NCI-H510A (cell line): ENCODE measurements at regions not wholly inside any gene's neighbourhood (a gene's known extent, or its start where the extent isn't known, plus 50 kb on each side); places are given as distances from the start of the nearest gene placed in this dataset.

Experiments
- DNase-seq: peaks from one replicate; lab custom pipeline; 2025; lab: John Stamatoyannopoulos, UW

DNA sequence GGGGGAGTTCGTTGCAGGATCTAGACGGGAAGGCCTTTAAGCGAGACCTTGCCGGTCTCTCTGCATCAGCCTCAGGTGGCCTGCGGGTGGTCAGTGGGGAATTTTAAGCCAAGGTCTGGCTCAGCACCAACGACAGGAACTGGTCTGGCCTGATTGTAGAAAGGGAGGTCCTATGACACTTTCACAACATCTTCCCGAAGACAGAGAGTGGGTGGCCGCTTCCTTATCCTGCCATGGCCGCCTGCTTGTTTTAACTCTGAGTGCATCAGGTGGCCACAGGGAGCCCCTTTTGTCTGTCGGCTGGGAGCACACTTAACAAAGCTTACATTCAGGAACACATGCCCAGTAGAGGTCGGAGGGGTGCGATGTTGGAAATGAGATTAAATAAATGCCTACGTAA lies 363.7 kb upstream of the MYT1L start:
- no peak for DNase-seq

DNA sequence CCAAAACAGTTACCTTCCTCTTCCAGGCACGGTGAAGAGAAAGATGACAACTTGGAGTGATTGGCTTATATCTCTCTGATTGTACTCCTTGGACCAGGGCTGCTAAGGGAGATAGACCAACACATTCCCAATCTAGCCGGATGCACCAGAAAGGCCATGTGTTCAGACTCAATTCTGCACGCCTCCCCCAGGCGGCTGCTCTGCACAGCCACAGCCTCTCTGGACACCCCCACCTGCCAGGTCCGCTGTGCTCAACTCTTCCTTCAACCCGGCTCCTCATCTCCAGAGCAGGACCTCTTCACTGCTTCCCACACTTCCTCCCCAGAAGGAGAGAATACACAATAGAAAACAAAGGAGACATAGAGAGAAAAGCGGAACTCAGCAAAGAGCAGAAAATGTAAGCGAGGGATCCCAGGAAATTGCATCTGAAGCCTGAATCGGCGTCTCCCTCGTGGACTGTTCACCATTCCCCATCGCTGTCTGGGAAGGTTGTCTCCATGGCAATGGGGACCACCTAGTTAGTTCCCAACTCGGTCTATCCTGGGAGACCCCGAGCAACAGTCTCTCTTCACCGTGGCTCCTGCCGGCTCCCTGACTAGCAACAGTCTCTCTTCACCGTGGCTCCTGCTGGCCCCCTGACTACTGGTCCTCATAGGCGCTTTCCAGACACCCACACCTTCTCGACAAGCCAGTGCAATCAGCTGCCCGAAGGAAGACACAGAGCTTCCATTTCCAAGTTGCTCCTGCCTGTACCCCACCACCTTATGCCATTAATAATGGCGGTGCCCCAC lies 361.7 kb upstream of the MYT1L start:
- no peak for DNase-seq

DNA sequence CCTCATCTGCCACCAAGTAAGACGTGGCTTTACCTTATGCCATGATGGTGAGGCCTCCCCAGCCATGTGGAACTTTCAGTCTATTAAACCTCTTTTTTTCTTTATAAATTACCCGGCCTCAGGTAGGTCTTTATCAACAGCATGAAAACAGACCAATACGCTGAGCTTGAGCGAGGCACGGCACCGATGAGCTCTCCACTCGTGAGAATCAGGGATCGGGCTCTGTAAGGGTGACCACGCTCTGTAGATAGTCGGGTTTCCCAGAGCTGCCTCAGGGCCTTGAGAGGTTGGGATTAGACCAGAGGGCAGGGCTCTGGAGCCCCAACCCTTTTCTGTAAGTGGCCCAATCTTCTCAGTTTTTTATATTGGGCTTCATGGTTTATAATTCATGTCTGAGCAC lies 360.3 kb upstream of the MYT1L start:
- DNase-seq, result no peak

- DNase-seq, result no peak
Measured at GRCh38 chr2:2690985-2691384, 359.9 kb upstream of the MYT1L start.

DNA sequence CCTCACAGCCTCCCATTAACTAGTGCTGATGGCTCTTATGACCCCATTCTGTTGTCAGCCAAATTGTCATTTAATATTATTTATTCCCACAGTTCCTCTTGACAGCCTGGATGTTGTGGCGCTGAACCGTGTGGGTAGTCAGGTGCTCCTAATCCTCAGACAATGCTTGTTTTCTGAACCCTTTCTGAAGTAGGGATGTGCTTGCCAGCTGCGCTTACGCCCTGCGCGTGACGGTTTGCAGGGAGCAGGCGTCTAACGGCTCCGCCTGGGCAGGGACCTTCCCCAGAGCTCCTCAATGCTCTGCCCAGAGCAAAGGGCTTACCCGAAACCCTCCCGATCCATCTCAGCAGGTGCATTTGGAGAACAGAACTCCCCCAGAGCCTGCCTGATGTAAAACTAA lies 358.2 kb upstream of the MYT1L start:
- DNase-seq, result peak; percentile 46

GRCh38 chr2:2688254-2688653 lies 357.2 kb upstream of the MYT1L start:
- DNase-seq, result no peak

- no peak for DNase-seq
Measured at GRCh38 chr2:2687745-2688144, 356.7 kb upstream of the MYT1L start.

DNA sequence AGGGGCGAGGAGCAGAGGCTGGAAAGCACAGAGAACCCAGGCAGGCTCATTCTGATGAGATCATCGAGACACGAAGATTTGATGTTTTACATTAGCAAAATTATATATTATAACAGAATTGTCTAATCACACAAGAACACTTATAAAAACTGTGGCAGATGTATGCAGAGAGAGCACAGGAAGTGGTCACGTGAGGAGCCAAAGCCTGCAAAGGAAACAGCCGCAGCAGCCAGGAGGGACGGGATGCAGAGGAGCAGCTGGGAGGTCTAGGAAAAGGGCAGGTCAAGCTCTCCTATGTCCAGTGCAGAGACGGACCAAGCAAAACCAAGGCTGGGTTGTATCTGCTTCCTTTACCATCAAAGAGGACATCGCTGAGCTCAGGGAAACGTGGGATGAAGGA lies 355.1 kb upstream of the MYT1L start:
- DNase-seq, result no peak

GRCh38 chr2:2683606-2684224 lies 352.6 kb upstream of the MYT1L start:
- no peak for DNase-seq

GRCh38 chr2:2682700-2683342 lies 351.7 kb upstream of the MYT1L start:
- DNase-seq, result no peak

DNA sequence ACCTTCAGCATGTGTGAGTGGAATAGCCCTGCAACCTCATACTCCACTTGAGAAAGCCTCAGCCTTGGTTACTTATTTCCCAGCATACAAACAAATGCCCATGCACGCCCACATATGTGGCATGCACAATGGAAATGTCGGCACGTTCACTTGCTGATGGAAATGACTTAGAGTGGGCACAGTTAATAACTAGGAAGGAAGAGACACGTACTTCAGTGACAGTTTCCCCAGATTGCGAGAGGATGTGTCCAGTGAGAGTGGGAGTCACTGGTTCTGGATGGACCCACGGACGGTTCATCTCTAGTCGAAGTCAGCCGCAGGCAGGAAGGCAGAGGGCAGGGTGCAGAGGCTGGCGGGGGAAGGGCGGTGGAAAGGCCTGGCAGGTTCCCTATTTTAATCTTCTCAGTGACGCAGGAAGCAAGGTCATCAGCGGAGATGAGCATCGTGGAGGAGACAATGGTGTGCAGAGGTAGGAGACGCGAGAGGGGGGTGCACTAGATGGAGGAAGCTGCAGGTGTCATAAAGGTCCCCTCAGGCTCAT lies 350.7 kb upstream of the MYT1L start:
- DNase-seq, result no peak

DNA sequence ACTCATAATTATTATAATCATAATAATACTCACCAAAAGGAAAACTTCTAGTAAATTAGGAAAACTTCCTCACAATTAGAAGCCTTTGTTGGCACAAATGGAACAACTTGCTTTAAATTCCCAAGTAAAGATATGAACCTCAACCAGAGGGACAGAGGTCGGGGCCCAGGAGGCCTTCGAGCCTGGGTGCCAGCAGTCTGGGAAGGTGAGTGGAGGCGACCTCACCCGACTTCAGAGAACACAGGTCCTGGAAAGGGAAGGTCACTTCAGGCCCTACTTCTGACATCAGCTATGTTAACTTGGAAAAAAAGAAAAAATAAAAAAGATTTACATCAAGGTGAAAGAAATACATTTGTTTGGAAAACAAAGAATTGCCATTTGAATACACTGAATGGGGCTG lies 350.0 kb upstream of the MYT1L start:
- no peak for DNase-seq

GRCh38 chr2:2674831-2675230 lies 343.8 kb upstream of the MYT1L start:
- no peak for DNase-seq

- DNase-seq, result no peak
Measured at GRCh38 chr2:2673406-2673805, 342.3 kb upstream of the MYT1L start.

DNA sequence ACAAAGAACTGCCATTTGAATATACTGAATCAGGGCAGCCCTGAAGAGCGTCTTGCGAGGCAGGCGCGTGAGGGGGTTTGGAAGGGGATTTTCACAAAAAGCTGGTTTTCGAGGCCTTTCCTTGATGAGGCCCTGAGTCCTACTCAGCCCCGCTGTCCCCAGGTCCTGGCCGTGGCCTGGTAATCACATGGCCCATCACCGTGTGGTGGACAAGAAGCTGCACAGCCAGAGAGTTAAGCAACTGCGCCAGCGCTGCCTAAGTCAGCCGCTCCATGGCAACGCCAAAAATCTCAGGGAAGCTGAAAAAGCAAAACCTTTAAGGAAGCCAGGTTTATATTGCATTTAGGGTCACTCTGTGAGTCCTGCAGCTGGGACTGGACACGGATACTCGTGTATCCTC lies 341.2 kb upstream of the MYT1L start:
- DNase-seq, result no peak

GRCh38 chr2:2671826-2672225 lies 340.8 kb upstream of the MYT1L start:
- DNase-seq, result no peak

DNA sequence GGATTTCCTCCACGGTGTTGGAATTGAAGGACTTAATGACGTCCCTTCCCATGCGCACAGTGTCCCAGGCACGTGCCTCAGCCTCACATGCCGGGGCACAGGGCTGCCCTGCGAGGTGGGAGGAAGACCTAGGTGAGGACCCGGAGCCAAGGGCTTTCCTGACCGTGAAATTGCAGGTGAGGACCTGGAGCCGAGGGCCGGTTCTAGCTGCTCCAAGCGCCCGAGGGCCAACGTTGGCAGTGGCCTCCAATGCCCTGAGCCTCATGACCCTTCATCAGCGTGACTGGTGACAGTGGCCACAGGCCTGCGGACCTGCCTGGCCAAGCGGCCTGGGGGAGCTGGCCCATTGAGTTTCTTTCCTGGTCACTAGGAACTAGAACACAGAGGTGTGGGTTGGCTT lies 338.2 kb upstream of the MYT1L start:
- DNase-seq, result no peak

GRCh38 chr2:2668681-2669265 lies 337.7 kb upstream of the MYT1L start:
- no peak for DNase-seq

GRCh38 chr2:2667690-2668089 lies 336.6 kb upstream of the MYT1L start:
- DNase-seq, result no peak

GRCh38 chr2:2665834-2666133 lies 334.7 kb upstream of the MYT1L start:
- DNase-seq, result no peak

GRCh38 chr2:2664989-2665833 lies 334.1 kb upstream of the MYT1L start:
- no peak for DNase-seq

DNA sequence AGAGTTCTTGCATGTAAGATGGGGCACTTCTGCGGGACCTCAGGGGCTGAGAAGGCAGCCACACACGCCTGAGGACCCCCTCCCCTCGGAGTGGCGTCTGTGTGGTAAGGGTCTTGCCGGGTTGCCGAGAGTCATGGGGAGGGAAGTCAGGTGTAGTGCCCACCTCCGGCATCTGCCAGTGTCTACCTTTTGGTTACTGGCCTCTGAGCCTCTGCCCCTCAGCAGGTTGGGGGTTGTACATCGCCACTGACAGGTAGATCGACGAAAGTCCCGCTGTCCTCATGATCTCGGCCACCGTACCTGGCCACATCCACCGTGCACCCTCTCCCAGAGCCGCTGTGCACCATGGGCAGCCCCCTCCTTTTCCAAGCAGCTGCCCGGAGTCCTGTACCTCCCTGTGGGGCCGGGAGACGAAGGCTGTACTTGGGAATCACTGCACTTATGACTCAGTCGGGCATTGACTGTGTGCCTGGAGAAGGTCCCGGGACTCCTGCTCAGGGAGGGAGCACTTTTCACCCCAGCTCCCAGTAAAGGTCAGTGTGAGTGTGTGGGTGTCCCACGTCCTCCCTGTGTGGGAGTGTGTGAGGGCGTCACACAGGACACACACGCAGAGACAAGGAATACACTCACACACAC lies 332.4 kb upstream of the MYT1L start:
- DNase-seq, result no peak
